ENCODE measurements at regions not wholly inside any gene's neighbourhood (a gene's known extent, or its start where the extent isn't known, plus 50 kb on each side); places are given as distances from the start of the nearest gene placed in this dataset.

- ChIA-PET POLR2A (no interaction called here), CTCF (no interaction called here)
- no peaks in the 10 kb centered on the region for H3K9me3 ChIP-seq (ENCODE audit: control extremely low read depth in 1 of 5, control insufficient read depth in 4 of 5, insufficient read depth in 2 of 5, low read depth in 1 of 5, low read length in 4 of 5)
- H3K36me3 ChIP-seq (ENCODE audit: control insufficient read depth in 4 of 4, insufficient read depth in 4 of 4, low read length in 3 of 4): no peaks in the 10 kb centered on the region
- H3K27ac ChIP-seq (ENCODE audit: insufficient read depth in 1 of 2, low read depth in 1 of 2, low read length in 2 of 2, poor library complexity in 1 of 2, severe bottlenecking in 2 of 2): no peak overlapping the region
- DNase-seq: no peak
- peaks cover 0 to 2% (median 0%) of the 10 kb centered on the region in 5 experiments for H3K27me3 ChIP-seq (replicated peaks in 2 of 5; ENCODE audit: control insufficient read depth in 4 of 5, insufficient read depth in 5 of 5, low read length in 4 of 5)
- H3K4me1 ChIP-seq (ENCODE audit: control extremely low read depth in 1 of 4, control insufficient read depth in 4 of 4, insufficient read depth in 4 of 4, low read length in 3 of 4): no peaks in the 10 kb centered on the region
- no peak overlapping the region for H3K4me3 ChIP-seq (ENCODE audit: control insufficient read depth in 1 of 7, extremely low read depth in 1 of 7, insufficient read depth in 4 of 7, low read depth in 2 of 7, low read length in 6 of 7)
- WGBS (ENCODE audit: insufficient coverage): 98% methylated on average over 3 of the region's 3 CpGs
Measured at GRCh38 chr13:47610687-47611086, 390.4 kb downstream of the SUCLA2 start.

- Histone ChIP-seq H3K4me3 (ENCODE audit: control insufficient read depth in 1 of 7, extremely low read depth in 1 of 7, insufficient read depth in 4 of 7, low read depth in 2 of 7, low read length in 6 of 7) (no peak overlapping the region), H3K27ac (ENCODE audit: insufficient read depth in 1 of 2, low read depth in 1 of 2, low read length in 2 of 2, poor library complexity in 1 of 2, severe bottlenecking in 2 of 2) (no peak overlapping the region), H3K9me3 (ENCODE audit: control extremely low read depth in 1 of 5, control insufficient read depth in 4 of 5, insufficient read depth in 2 of 5, low read depth in 1 of 5, low read length in 4 of 5) (peaks cover 0 to 5% (median 0%) of the 10 kb centered on the region in 5 experiments), H3K36me3 (ENCODE audit: control insufficient read depth in 4 of 4, insufficient read depth in 4 of 4, low read length in 3 of 4) (no peaks in the 10 kb centered on the region), H3K4me1 (ENCODE audit: control extremely low read depth in 1 of 4, control insufficient read depth in 4 of 4, insufficient read depth in 4 of 4, low read length in 3 of 4) (no peaks in the 10 kb centered on the region), H3K27me3 (replicated peaks in 2 of 5; ENCODE audit: control insufficient read depth in 4 of 5, insufficient read depth in 5 of 5, low read length in 4 of 5) (no peaks in the 10 kb centered on the region)
- POLR2A ChIA-PET: no interaction called here
- CTCF ChIA-PET: interaction anchor here (1.0 kb wide), 1 partner anchor 712 kb away, joined by 3 read pairs; no protein-coding TSS in a partner anchor
- peak in 1 of 3 donors; percentile 6 for DNase-seq
Measured at GRCh38 chr13:47603365-47603764, 397.7 kb downstream of the SUCLA2 start.

- POLR2A ChIA-PET: no interaction called here
- CTCF ChIA-PET: interaction anchor here (2.1 kb wide), 1 partner anchor 767 kb away, joined by 4 read pairs; no protein-coding TSS in a partner anchor
Measured at GRCh38 chr13:47598340-47598911, 402.6 kb downstream of the SUCLA2 start.

GRCh38 chr13:47594833-47595232, 406.2 kb downstream of the SUCLA2 start:
- Histone ChIP-seq H3K27me3 (replicated peaks in 2 of 5; ENCODE audit: control insufficient read depth in 4 of 5, insufficient read depth in 5 of 5, low read length in 4 of 5) (no peaks in the 10 kb centered on the region), H3K27ac (ENCODE audit: insufficient read depth in 1 of 2, low read depth in 1 of 2, low read length in 2 of 2, poor library complexity in 1 of 2, severe bottlenecking in 2 of 2) (no peak overlapping the region), H3K9me3 (ENCODE audit: control extremely low read depth in 1 of 5, control insufficient read depth in 4 of 5, insufficient read depth in 2 of 5, low read depth in 1 of 5, low read length in 4 of 5) (peaks cover 0 to 17% (median 4%) of the 10 kb centered on the region in 5 experiments), H3K4me1 (ENCODE audit: control extremely low read depth in 1 of 4, control insufficient read depth in 4 of 4, insufficient read depth in 4 of 4, low read length in 3 of 4) (no peaks in the 10 kb centered on the region), H3K36me3 (ENCODE audit: control insufficient read depth in 4 of 4, insufficient read depth in 4 of 4, low read length in 3 of 4) (no peaks in the 10 kb centered on the region), H3K4me3 (ENCODE audit: control insufficient read depth in 1 of 7, extremely low read depth in 1 of 7, insufficient read depth in 4 of 7, low read depth in 2 of 7, low read length in 6 of 7) (no peak overlapping the region)
- CTCF ChIA-PET: no interaction called here
- DNase-seq: peak in 2 of 3 donors; percentile 20 to 34
- POLR2A ChIA-PET: no interaction called here

More at GRCh38 chr13:47598340-47598911, 402.6 kb downstream of the SUCLA2 start:
- H3K36me3 ChIP-seq (ENCODE audit: control insufficient read depth in 4 of 4, insufficient read depth in 4 of 4, low read length in 3 of 4): no peaks in the 10 kb centered on the region
- peaks cover 0 to 12% (median 2%) of the 10 kb centered on the region in 5 experiments for H3K9me3 ChIP-seq (ENCODE audit: control extremely low read depth in 1 of 5, control insufficient read depth in 4 of 5, insufficient read depth in 2 of 5, low read depth in 1 of 5, low read length in 4 of 5)
- H3K4me3 ChIP-seq (ENCODE audit: control insufficient read depth in 1 of 7, extremely low read depth in 1 of 7, insufficient read depth in 4 of 7, low read depth in 2 of 7, low read length in 6 of 7): no peak overlapping the region
- H3K4me1 ChIP-seq (ENCODE audit: control extremely low read depth in 1 of 4, control insufficient read depth in 4 of 4, insufficient read depth in 4 of 4, low read length in 3 of 4): no peaks in the 10 kb centered on the region
- no peak overlapping the region for H3K27ac ChIP-seq (ENCODE audit: insufficient read depth in 1 of 2, low read depth in 1 of 2, low read length in 2 of 2, poor library complexity in 1 of 2, severe bottlenecking in 2 of 2)
- peak; percentile 4 to 21 (median 16) for DNase-seq
- no CpG with 5 or more reads among the region's 2 CpGs for WGBS (ENCODE audit: insufficient coverage)
- H3K27me3 ChIP-seq (replicated peaks in 2 of 5; ENCODE audit: control insufficient read depth in 4 of 5, insufficient read depth in 5 of 5, low read length in 4 of 5): no peaks in the 10 kb centered on the region

GRCh38 chr13:47592256-47592655, 408.8 kb downstream of the SUCLA2 start:
- ChIA-PET CTCF (no interaction called here), POLR2A (no interaction called here)
- Histone ChIP-seq H3K36me3 (ENCODE audit: control insufficient read depth in 4 of 4, insufficient read depth in 4 of 4, low read length in 3 of 4) (no peaks in the 10 kb centered on the region), H3K9me3 (ENCODE audit: control extremely low read depth in 1 of 5, control insufficient read depth in 4 of 5, insufficient read depth in 2 of 5, low read depth in 1 of 5, low read length in 4 of 5) (peaks cover 0 to 17% (median 4%) of the 10 kb centered on the region in 5 experiments), H3K4me1 (ENCODE audit: control extremely low read depth in 1 of 4, control insufficient read depth in 4 of 4, insufficient read depth in 4 of 4, low read length in 3 of 4) (no peaks in the 10 kb centered on the region), H3K4me3 (ENCODE audit: control insufficient read depth in 1 of 7, extremely low read depth in 1 of 7, insufficient read depth in 4 of 7, low read depth in 2 of 7, low read length in 6 of 7) (no peak overlapping the region), H3K27me3 (replicated peaks in 2 of 5; ENCODE audit: control insufficient read depth in 4 of 5, insufficient read depth in 5 of 5, low read length in 4 of 5) (no peaks in the 10 kb centered on the region), H3K27ac (ENCODE audit: insufficient read depth in 1 of 2, low read depth in 1 of 2, low read length in 2 of 2, poor library complexity in 1 of 2, severe bottlenecking in 2 of 2) (no peak overlapping the region)
- no peak for DNase-seq
- 83% methylated on average over 1 of the region's 1 CpG for WGBS (ENCODE audit: insufficient coverage)

- H3K27me3 ChIP-seq (replicated peaks in 2 of 5; ENCODE audit: control insufficient read depth in 4 of 5, insufficient read depth in 5 of 5, low read length in 4 of 5): no peaks in the 10 kb centered on the region
- H3K27ac ChIP-seq (ENCODE audit: insufficient read depth in 1 of 2, low read depth in 1 of 2, low read length in 2 of 2, poor library complexity in 1 of 2, severe bottlenecking in 2 of 2): no peak overlapping the region
- H3K36me3 ChIP-seq (ENCODE audit: control insufficient read depth in 4 of 4, insufficient read depth in 4 of 4, low read length in 3 of 4): no peaks in the 10 kb centered on the region
- DNase-seq: no peak
- ChIA-PET POLR2A (no interaction called here), CTCF (no interaction called here)
- H3K4me1 ChIP-seq (ENCODE audit: control extremely low read depth in 1 of 4, control insufficient read depth in 4 of 4, insufficient read depth in 4 of 4, low read length in 3 of 4): no peaks in the 10 kb centered on the region
- H3K9me3 ChIP-seq (ENCODE audit: control extremely low read depth in 1 of 5, control insufficient read depth in 4 of 5, insufficient read depth in 2 of 5, low read depth in 1 of 5, low read length in 4 of 5): peaks cover 0 to 7% (median 2%) of the 10 kb centered on the region in 5 experiments
- no peak overlapping the region for H3K4me3 ChIP-seq (ENCODE audit: control insufficient read depth in 1 of 7, extremely low read depth in 1 of 7, insufficient read depth in 4 of 7, low read depth in 2 of 7, low read length in 6 of 7)
Measured at GRCh38 chr13:47588676-47589075, 412.4 kb downstream of the SUCLA2 start.

GRCh38 chr13:47572375-47572774, 428.7 kb downstream of the SUCLA2 start:
- CTCF ChIA-PET: no interaction called here
- Histone ChIP-seq H3K36me3 (ENCODE audit: control insufficient read depth in 4 of 4, insufficient read depth in 4 of 4, low read length in 3 of 4) (no peaks in the 10 kb centered on the region), H3K27ac (ENCODE audit: insufficient read depth in 1 of 2, low read depth in 1 of 2, low read length in 2 of 2, poor library complexity in 1 of 2, severe bottlenecking in 2 of 2) (no peak overlapping the region), H3K4me3 (ENCODE audit: control insufficient read depth in 1 of 7, extremely low read depth in 1 of 7, insufficient read depth in 4 of 7, low read depth in 2 of 7, low read length in 6 of 7) (no peak overlapping the region), H3K9me3 (ENCODE audit: control extremely low read depth in 1 of 5, control insufficient read depth in 4 of 5, insufficient read depth in 2 of 5, low read depth in 1 of 5, low read length in 4 of 5) (peaks cover 3 to 46% (median 18%) of the 10 kb centered on the region in 5 experiments), H3K4me1 (ENCODE audit: control extremely low read depth in 1 of 4, control insufficient read depth in 4 of 4, insufficient read depth in 4 of 4, low read length in 3 of 4) (no peaks in the 10 kb centered on the region), H3K27me3 (replicated peaks in 2 of 5; ENCODE audit: control insufficient read depth in 4 of 5, insufficient read depth in 5 of 5, low read length in 4 of 5) (no peaks in the 10 kb centered on the region)
- POLR2A ChIA-PET: no interaction called here
- 100% methylated on average over 1 of the region's 2 CpGs for WGBS (ENCODE audit: insufficient coverage)
- no peak for DNase-seq

Data from common myeloid progenitor, CD34-positive (primary cell).